Left lobe of liver (tissue), 2 donors: ENCODE measurements at regions not wholly inside any gene's neighbourhood (a gene's known extent, or its start where the extent isn't known, plus 50 kb on each side); places are given as distances from the start of the nearest gene placed in this dataset.
"Not testable (repeated sequence)": the region's sequence is repeated elsewhere in the genome, so short reads cannot be mapped to it uniquely, and the experiment has no call there.

Experiments used
- ATAC-seq: fragments of 200-7000 bp; cut with Tn5 transposase; one replicate; pipeline ENCODE4 v1.9.1; 2020; ENCODE audit warnings: mild to moderate bottlenecking, moderate library complexity
- DNase-seq: peaks from one replicate; pipeline ENCODE4 v3.0.0-alpha.2; 2020; ENCODE audit warnings: low spot score
- donor health status: DM: no; HTN: no; CAD: no; lungs with moderate emphysema.
- donor health status: DM: no; HTN: yes; CAD: no.

- ATAC-seq (no peak), DNase-seq (no peak)
These were observed 300.6 kb upstream of the TMEM132C start for GRCh38 chr12:127966331-127966730.

GRCh38 chr12:127970491-127970890 lies 296.5 kb upstream of the TMEM132C start:
- DNase-seq (no peak), ATAC-seq (no peak)

GRCh38 chr12:127980585-127980984 lies 286.4 kb upstream of the TMEM132C start:
- DNase-seq (no peak), ATAC-seq (no peak)

- DNase-seq (no peak), ATAC-seq (no peak)
These were observed 285.1 kb upstream of the TMEM132C start for GRCh38 chr12:127981875-127982274.

GRCh38 chr12:127983213-127983791 lies 283.7 kb upstream of the TMEM132C start:
- not testable (repeated sequence) for DNase-seq

GRCh38 chr12:127984386-127985055 lies 282.4 kb upstream of the TMEM132C start:
- DNase-seq = no peak
- no peak for ATAC-seq

More at GRCh38 chr12:127983213-127983791, 283.7 kb upstream of the TMEM132C start:
- ATAC-seq = not testable (repeated sequence)

- DNase-seq (no peak), ATAC-seq (no peak)
These were observed 279.6 kb upstream of the TMEM132C start for GRCh38 chr12:127987199-127987901.

- no peak for ATAC-seq
- DNase-seq = no peak
These were observed 275.5 kb upstream of the TMEM132C start for GRCh38 chr12:127991485-127991884.

GRCh38 chr12:127998988-127999387 lies 268.0 kb upstream of the TMEM132C start:
- no peak for DNase-seq
- ATAC-seq = no peak

- DNase-seq (no peak), ATAC-seq (no peak)
These were observed 262.5 kb upstream of the TMEM132C start for GRCh38 chr12:128004383-128004938.

- no peak for ATAC-seq
- no peak for DNase-seq
These were observed 259.7 kb upstream of the TMEM132C start for GRCh38 chr12:128007250-128007649.

- ATAC-seq (no peak), DNase-seq (no peak)
These were observed 258.6 kb upstream of the TMEM132C start for GRCh38 chr12:128008341-128008740.

- no peak for ATAC-seq
- DNase-seq = no peak
These were observed 257.9 kb upstream of the TMEM132C start for GRCh38 chr12:128009108-128009507.

GRCh38 chr12:128012110-128012509 lies 254.9 kb upstream of the TMEM132C start:
- DNase-seq (no peak), ATAC-seq (no peak)

GRCh38 chr12:128015276-128015675 lies 251.7 kb upstream of the TMEM132C start:
- DNase-seq (no peak), ATAC-seq (no peak)

GRCh38 chr12:128018067-128018466 lies 248.9 kb upstream of the TMEM132C start:
- ATAC-seq = no peak

GRCh38 chr12:128019996-128020544 lies 246.9 kb upstream of the TMEM132C start:
- ATAC-seq (no peak), DNase-seq (no peak)

More at GRCh38 chr12:128018067-128018466, 248.9 kb upstream of the TMEM132C start:
- DNase-seq = no peak

- ATAC-seq (no peak), DNase-seq (no peak)
These were observed 245.4 kb upstream of the TMEM132C start for GRCh38 chr12:128021561-128021960.

- no peak for DNase-seq
- no peak for ATAC-seq
These were observed 241.3 kb upstream of the TMEM132C start for GRCh38 chr12:128025589-128026245.

GRCh38 chr12:128026696-128027574 lies 240.0 kb upstream of the TMEM132C start:
- ATAC-seq (no peak), DNase-seq (no peak)
